Tibial nerve (tissue), 3 donors: ENCODE measurements at regions not wholly inside any gene's neighbourhood (a gene's known extent, or its start where the extent isn't known, plus 50 kb on each side); places are given as distances from the start of the nearest gene placed in this dataset.

Experiments used
- CTCF ChIP-seq, 5 experiments: fragments of 200-600 bp in 3 of 5; fragments of 450-650 bp in 2 of 5; sonication (generic) in 3 of 5; IDR thresholded peaks; one replicate each; pipeline ENCODE4 v1.5.1; 2016 to 2019; ENCODE audit warnings: antibody characterized with exemption in 5 of 5, mild to moderate bottlenecking in 3 of 5, moderate library complexity in 2 of 5
- POLR2A ChIP-seq, 2 donors: fragments of 450-650 bp; IDR thresholded peaks; one replicate each; pipeline ENCODE4 v1.6.1; 2017; ENCODE audit warnings: antibody characterized with exemption in 2 of 2, mild to moderate bottlenecking in 2 of 2, moderate library complexity in 2 of 2

GRCh38 chr20:1829531-1829930 lies 65.7 kb upstream of the SIRPA start:
- no peak for TF ChIP-seq CTCF (IDR thresholded peaks at IDR 0.05)
- TF ChIP-seq POLR2A (IDR thresholded peaks at IDR 0.05): no peak
